ENCODE measurements at regions not wholly inside any gene's neighbourhood (a gene's known extent, or its start where the extent isn't known, plus 50 kb on each side); places are given as distances from the start of the nearest gene placed in this dataset.

GRCh38 chr2:16204251-16204650 lies 263.9 kb downstream of the MYCN start:
- ATAC-seq (ENCODE audit: poor library complexity): no peak
- intact Hi-C loops (cut with DNase I, micrococcal nuclease): no loop called here

GRCh38 chr2:16203691-16204090 lies 263.3 kb downstream of the MYCN start:
- Histone ChIP-seq H3K36me3 (ENCODE audit: insufficient read depth, low read length) (no peaks in the 10 kb centered on the region), H3K4me1 (ENCODE audit: insufficient read depth, low read length) (no peaks in the 10 kb centered on the region), H3K4me3 (ENCODE audit: low read length) (no peak overlapping the region), H3K9me3 (ENCODE audit: control insufficient read depth in 1 of 2, insufficient read depth in 1 of 2, low read length in 2 of 2) (peaks cover 3 to 4% of the 10 kb centered on the region in 2 experiments), H3K27me3 (ENCODE audit: control insufficient read depth in 1 of 2, insufficient read depth in 2 of 2, low read length in 2 of 2) (no peaks in the 10 kb centered on the region), H3K27ac (ENCODE audit: low read depth in 1 of 2, low read length in 2 of 2) (no peak overlapping the region)
- no peak for TF ChIP-seq CTCF (IDR thresholded peaks at IDR 0.05)
- Mint-ChIP-seq H3K9me3 (no peaks in the 10 kb centered on the region), H3K27me3 (peaks cover 4% of the 10 kb centered on the region), H3K27ac (no peak overlapping the region), H3K4me3 (no peak overlapping the region), H3K4me1 (ENCODE audit: low read depth) (no peaks in the 10 kb centered on the region), H3K36me3 (ENCODE audit: low read depth) (no peaks in the 10 kb centered on the region)
- ChIA-PET CTCF (no interaction called here), POLR2A (no interaction called here)
- DNase-seq: no peak
- intact Hi-C loops (cut with DNase I, micrococcal nuclease): no loop called here
- no peak for ATAC-seq (ENCODE audit: poor library complexity)

More at GRCh38 chr2:16204251-16204650, 263.9 kb downstream of the MYCN start:
- no peaks in the 10 kb centered on the region for H3K4me1 Mint-ChIP-seq (ENCODE audit: low read depth)
- no peak overlapping the region for H3K27ac Mint-ChIP-seq
- Histone ChIP-seq H3K4me3 (ENCODE audit: low read length) (no peak overlapping the region), H3K9me3 (ENCODE audit: control insufficient read depth in 1 of 2, insufficient read depth in 1 of 2, low read length in 2 of 2) (peaks cover 3 to 7% of the 10 kb centered on the region in 2 experiments), H3K27me3 (ENCODE audit: control insufficient read depth in 1 of 2, insufficient read depth in 2 of 2, low read length in 2 of 2) (no peaks in the 10 kb centered on the region), H3K27ac (ENCODE audit: low read depth in 1 of 2, low read length in 2 of 2) (no peak overlapping the region), H3K36me3 (ENCODE audit: insufficient read depth, low read length) (no peaks in the 10 kb centered on the region), H3K4me1 (ENCODE audit: insufficient read depth, low read length) (no peaks in the 10 kb centered on the region)
- CTCF ChIA-PET: no interaction called here
- DNase-seq: no peak
- POLR2A ChIA-PET: no interaction called here
- no peaks in the 10 kb centered on the region for H3K36me3 Mint-ChIP-seq (ENCODE audit: low read depth)
- no peak for TF ChIP-seq CTCF (IDR thresholded peaks at IDR 0.05)
- peaks cover 4% of the 10 kb centered on the region for H3K27me3 Mint-ChIP-seq
- H3K4me3 Mint-ChIP-seq: no peak overlapping the region
- no peaks in the 10 kb centered on the region for H3K9me3 Mint-ChIP-seq

- intact Hi-C loops (cut with DNase I, micrococcal nuclease): no loop called here
- Histone ChIP-seq H3K9me3 (ENCODE audit: control insufficient read depth in 1 of 2, insufficient read depth in 1 of 2, low read length in 2 of 2) (peaks cover 0 to 4% of the 10 kb centered on the region in 2 experiments), H3K4me3 (ENCODE audit: low read length) (no peak overlapping the region), H3K36me3 (ENCODE audit: insufficient read depth, low read length) (no peaks in the 10 kb centered on the region), H3K4me1 (ENCODE audit: insufficient read depth, low read length) (no peaks in the 10 kb centered on the region), H3K27ac (ENCODE audit: low read depth in 1 of 2, low read length in 2 of 2) (no peak overlapping the region), H3K27me3 (ENCODE audit: control insufficient read depth in 1 of 2, insufficient read depth in 2 of 2, low read length in 2 of 2) (no peaks in the 10 kb centered on the region)
- Mint-ChIP-seq H3K4me3 (no peak overlapping the region), H3K9me3 (no peaks in the 10 kb centered on the region), H3K36me3 (ENCODE audit: low read depth) (no peaks in the 10 kb centered on the region), H3K27me3 (peaks cover 4% of the 10 kb centered on the region), H3K27ac (no peak overlapping the region), H3K4me1 (ENCODE audit: low read depth) (no peaks in the 10 kb centered on the region)
- DNase-seq (no peak), ATAC-seq (ENCODE audit: poor library complexity) (no peak)
- no peak for TF ChIP-seq CTCF (IDR thresholded peaks at IDR 0.05)
- ChIA-PET CTCF (no interaction called here), POLR2A (no interaction called here)
These were observed 262.7 kb downstream of the MYCN start for GRCh38 chr2:16203069-16203468.
